HG03521 (cell line): ENCODE measurements at regions not wholly inside any gene's neighbourhood (a gene's known extent, or its start where the extent isn't known, plus 50 kb on each side); places are given as distances from the start of the nearest gene placed in this dataset.
A peak's percentile ranks its signal among the peaks of the same experiment; 100 is the strongest.
"Not testable (repeated sequence)": the region's sequence is repeated elsewhere in the genome, so short reads cannot be mapped to it uniquely, and the experiment has no call there.

ENCODE experiments used
- ATAC-seq: cut with Tn5 transposase; IDR thresholded peaks from one replicate; pipeline ENCODE4 v1.9.1; 2021; ENCODE audit warnings: mild to moderate bottlenecking, moderate library complexity; ENCODE audit not compliant: unreplicated experiment

DNA sequence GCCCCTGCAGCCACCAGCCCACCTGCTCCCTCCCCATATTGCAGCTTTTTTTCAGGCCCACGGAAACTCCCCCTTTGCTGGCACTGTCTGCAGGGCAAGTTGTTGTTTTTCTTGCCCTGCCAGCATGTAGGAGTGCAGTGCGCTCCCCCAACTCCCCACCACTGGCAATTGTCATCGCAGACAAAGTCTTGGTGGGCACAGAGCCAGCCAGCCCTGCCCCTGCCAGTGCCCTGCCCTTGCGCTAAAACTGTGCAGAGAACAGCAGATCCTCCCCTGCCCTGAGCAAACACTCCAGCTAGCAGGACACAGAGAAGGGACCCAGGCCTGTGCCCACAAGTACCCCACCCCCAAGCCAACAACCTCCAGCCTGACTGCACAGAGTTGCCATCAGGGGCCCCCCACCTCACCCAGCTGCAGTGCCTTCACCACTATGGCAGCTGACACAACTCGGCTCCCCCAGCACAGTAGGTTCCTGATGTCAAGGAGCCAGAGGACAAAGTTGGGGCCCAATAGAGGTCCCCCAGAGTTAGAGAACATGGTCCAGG, 158.1 kb upstream of the ARHGAP42 start:
- ATAC-seq, result no peak

DNA sequence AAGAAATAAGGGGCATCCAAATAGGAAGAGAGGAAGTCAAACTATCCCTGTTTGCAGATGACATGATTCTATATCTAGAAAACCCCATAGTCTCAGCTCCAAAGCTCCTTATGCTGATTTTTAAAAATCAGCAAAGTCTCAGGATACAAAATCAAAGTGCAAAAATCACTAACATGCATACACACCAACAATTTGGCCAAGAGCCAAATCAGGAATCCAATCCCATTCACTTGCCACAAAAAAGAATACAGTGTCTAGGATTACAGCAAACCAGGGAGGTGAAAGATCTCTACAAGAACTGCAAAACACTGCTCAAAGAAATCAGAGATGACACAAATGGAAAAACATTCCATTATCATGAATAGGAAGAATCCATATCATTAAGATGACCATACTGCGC, 155.8 kb upstream of the ARHGAP42 start:
- not testable (repeated sequence) for ATAC-seq

DNA sequence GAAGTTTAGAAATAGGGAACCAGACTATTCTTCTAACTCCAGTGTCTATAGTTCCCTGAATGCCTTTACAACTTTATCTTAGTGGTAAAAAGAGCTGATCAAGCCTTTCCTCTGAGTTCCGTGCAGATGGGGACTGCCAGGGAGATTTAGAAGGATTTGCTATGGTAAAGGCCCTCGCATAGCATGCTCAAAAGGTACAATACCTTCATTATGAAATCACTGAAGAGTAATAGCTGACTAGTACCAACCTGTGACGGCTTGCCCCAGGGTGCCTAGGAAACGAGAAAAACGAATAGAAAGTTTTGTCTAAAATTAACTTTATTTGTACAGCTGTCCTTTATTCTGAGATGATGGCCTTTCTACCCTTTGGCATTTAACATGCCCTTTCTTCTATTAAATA, 150.1 kb upstream of the ARHGAP42 start:
- ATAC-seq, result no peak

DNA sequence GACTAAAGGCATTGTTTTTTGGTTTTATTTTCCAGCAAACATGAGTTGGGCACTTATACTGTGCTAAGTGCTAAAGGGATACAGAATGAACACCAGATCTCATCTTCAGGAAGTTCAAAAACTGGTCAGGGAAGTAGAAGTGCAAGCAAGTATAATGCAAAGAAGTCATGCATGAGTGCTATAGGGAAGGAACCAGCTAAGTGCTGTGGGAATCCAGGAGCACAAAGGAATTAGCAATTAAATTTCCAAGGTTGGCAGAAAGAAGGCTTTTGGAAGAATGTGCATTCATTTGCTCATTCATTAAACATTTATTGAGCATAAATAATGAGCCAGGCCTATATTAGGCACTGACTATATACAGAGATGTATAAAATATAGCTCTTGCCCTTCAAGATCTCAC, 143.7 kb upstream of the ARHGAP42 start:
- no peak for ATAC-seq

GRCh38 chr11:100545556-100545955, 141.5 kb upstream of the ARHGAP42 start:
- ATAC-seq, result no peak

- no peak for ATAC-seq
Measured at GRCh38 chr11:100545970-100546369, 141.1 kb upstream of the ARHGAP42 start.

- ATAC-seq, result no peak
Measured at GRCh38 chr11:100546714-100547113, 140.4 kb upstream of the ARHGAP42 start.

DNA sequence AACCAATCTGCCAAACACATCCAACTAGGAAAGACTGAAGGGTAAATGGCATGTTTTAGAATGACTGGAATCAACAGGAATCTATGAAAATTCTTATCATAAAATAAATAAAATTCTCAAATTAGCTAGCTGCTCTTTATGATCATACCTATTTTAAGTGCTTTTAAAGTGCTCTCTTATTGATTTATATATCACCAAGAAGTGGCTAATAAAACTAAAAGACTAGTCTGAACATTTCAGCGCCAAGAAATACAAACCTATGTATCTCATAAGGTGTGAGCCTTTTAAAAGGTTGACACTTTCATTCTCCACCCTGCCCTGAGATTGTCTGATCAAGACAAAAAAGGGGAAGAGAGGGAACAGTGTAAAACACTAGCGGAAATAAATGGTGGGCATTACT, 136.8 kb upstream of the ARHGAP42 start:
- ATAC-seq, result no peak

DNA sequence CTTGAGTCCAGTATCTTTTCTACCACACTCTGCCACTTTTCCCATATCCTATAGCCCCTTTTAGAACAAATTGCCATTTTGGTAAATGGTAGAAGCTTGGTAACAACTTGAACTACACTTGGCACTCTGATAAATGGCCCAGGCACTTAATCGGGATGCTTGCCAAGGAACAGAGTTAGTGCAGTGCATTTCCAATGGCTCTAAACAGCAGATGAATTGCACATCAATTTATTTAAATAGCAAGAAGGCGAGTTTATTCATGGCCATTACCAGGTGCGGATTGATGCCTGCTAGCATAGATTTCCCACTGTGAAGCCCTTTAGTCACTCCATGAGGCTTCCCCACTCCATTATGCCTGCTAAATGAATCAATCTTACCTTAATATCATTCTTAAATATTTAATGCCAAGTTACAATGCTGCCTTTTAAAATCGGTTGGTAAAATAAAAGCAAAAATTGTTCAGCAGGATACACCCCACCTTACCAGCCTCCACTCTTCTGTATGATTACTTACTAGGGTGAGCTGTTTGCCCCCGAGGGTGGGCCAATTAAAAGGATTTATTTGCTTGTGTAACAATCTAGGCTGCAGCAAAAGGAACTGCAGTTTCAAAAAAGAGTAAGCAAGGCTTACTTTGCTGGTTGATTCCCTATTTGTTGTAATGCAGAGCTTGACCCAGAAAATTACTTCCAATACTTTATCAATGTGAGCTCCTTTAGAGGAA, 136.0 kb upstream of the ARHGAP42 start:
- ATAC-seq, result no peak

GRCh38 chr11:100555931-100556330, 131.2 kb upstream of the ARHGAP42 start:
- no peak for ATAC-seq

DNA sequence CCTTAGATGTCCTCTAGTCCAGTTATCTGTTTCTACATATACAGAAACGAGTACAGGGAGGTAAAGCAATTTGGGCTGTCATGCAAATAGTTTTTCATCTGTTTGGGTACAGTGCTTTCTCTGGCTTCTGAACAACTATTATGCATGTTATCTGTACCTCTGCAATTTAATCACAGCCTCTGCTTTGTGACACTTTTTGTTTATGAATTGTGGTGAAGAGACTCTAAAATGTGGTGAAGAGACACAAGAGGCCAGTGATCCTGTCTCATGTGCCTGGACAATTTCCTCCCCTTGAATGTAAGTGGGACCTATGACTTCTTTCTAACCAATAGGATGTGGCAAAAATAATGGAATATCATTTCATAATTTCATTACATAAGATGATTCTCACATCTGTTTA, 130.3 kb upstream of the ARHGAP42 start:
- ATAC-seq, result no peak

DNA sequence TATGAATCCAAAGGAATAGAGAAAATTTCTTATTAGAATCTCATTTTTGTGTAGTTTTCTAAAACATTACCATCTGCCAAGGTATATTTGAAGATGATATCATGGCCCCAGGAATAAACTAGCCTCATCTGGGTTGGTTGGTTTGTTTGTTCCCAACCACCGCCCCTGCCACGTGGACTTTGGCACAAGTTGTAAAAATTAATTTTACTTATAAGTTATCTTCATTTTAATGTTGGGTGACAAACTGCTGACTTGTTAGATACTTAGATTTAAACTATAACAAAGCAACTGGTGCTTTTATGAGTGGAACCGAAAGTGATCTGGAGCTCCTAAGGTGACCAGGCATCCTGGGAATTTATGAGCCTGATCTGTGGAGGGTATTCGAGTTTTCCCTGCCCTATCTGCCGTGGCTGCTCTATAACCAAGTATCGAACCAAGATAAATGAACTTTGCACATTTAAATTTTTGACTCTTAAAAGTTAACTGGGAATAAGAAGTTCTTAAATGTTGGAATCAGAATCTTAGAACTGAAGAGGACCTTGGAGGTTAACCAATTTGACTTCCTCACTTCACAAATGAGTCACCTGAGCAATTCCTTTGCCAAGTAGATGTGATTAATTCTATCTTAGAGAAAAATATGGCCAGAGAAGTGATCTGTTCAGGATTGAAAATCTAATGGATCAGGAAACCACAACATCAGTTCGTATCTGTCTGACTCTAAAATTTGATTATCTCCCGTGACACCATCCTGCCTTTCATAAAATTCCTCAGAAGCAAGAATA, 129.1 kb upstream of the ARHGAP42 start:
- ATAC-seq, result no peak

GRCh38 chr11:100560606-100561005, 126.5 kb upstream of the ARHGAP42 start:
- no peak for ATAC-seq

- ATAC-seq, result no peak
Measured at GRCh38 chr11:100561323-100561722, 125.8 kb upstream of the ARHGAP42 start.

DNA sequence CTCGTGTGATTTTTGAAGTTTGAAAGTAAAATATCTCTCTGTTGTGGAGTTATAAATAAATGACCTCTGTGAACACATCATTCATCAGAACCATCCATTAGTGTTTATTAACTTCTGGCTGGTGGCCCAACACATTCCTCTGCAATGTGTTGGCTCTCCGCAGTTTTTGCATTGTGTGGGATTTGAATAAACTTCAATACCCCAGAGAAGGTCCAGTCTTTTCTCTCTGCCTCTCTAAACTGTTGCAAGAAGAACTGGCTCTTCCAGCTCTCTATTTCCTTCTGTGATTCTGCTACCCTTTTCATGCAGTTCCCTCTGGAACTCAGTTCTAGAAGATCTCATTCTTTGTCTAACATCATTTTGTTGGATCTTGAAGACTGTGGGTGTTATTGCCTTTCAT, 125.0 kb upstream of the ARHGAP42 start:
- no peak for ATAC-seq

DNA sequence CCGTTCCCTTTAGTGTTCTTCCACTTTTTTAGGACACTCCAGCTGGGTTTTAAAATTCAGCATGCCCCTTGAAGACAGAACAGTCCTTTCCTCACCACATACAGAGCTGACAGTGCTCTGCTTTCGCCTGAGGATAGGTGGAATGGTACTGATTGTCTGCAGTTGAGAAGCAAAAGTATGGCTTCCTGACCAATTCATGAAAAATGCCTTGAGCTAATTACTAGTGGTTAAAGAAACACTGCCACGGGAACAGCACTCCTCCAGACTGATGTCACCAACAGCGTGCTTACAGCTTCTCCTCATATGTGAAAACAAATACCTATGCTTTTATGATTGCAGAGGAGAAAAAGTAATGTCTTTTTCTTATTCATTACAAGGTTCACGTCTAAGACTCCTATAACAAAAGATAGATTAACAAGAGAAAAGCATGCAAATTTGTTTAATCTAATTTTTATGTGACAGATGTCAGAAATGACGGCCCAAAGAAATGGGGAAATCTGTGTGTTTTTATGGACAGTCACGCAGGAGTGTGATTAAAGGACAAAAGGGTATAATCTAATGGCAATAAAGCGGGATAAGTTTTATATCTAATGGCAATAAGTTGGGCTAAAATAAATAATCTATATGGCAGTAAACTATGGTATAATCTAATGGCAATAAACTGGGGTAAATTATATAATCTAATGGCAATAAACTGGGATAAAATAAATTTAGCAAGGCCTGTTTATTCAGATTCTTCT, 123.4 kb upstream of the ARHGAP42 start:
- ATAC-seq, result no peak

DNA sequence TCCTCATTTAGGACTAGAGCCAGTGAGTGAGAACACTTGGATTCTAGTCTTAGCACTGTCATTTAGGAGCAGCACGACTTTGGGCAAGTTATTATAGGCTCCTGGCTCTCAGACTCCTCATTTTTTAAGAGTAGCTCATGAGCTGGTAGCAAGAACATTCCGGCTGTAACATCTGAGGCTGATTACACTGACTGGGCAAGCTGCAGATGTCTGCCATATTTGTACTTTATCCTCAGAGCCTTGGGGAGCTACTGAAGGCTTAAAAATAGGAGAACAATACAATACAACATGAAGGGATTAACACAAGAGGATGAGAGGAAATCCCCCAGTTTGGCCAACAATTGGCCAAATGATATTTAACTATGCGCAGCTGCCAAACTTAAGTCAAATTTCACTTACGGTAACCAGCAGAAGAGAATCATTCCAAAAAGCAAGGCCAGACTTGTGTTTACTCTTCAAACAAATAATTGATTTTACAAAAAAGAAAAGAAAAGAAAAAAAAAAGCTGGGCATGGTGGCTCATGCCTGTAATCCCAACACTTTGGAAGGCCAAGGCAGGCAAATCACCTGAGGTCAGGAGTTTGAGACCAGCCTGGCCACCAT, 113.1 kb upstream of the ARHGAP42 start:
- ATAC-seq, result no peak

DNA sequence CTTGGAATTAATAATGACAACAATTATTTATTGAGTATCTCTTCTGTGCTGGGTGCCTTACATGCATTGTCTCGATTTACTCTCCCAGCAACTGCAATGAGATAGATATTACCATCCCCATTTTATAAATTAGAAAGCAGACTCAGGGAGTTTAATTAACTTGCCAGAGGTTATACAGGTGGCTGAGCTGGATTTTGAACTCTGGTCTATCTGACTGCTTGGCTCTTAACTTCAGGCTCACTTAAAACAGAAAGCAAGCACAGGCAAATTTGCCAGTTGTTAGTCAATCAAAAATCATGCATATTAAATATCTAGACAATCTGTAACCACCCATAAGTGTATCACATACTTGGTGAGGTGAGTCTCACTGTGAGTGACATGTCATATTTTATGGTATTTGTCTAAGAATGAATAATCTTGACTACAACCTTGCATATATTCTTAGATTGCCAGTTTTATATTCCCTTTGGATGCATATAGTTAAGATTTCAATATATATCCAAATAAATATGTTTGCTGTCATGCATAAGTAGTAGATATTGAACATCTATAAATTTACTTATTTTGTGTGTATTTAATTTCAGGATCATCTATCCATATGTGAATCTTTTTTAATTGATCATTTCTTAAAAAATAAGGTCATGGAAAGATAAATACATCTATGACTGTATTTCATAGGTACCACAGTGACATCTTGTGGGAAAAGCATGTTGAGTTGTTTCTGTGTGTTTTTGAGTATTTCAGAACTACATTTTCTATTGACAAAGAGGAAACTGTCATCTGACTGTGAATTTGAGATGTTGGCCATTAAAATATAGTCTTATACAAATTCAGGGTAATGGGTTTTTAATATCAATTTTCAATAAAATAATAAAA, 112.0 kb upstream of the ARHGAP42 start:
- no peak for ATAC-seq

GRCh38 chr11:100575860-100576717, 111.0 kb upstream of the ARHGAP42 start:
- ATAC-seq, result peak; percentile 90
